SU-DHL-6 (cell line): ENCODE measurements at regions not wholly inside any gene's neighbourhood (a gene's known extent, or its start where the extent isn't known, plus 50 kb on each side); places are given as distances from the start of the nearest gene placed in this dataset.

Experiments used
- H2AFZ ChIP-seq: fragments of 200-600 bp; sonication (generic); 2 replicates; pipeline ENCODE4 v1.6.1; 2014; ENCODE audit warnings: low read depth, mild to moderate bottlenecking, moderate library complexity, mixed read lengths, antibody characterized with exemption, low read length; ENCODE audit not compliant: severe bottlenecking
- H3F3A ChIP-seq: fragments of 200-600 bp; shearing (Covaris generic); 2 replicates; pipeline ENCODE4 v1.6.0; 2016; ENCODE audit warnings: antibody characterized with exemption, mild to moderate bottlenecking; ENCODE audit not compliant: insufficient read depth
- H3K27ac ChIP-seq: fragments of 200-600 bp; sonication (generic); 2 replicates; pipeline ENCODE4 v1.5.1; 2016; ENCODE audit warnings: low read depth, mild to moderate bottlenecking, low read length, moderate library complexity, mixed read lengths
- H3K27me3 ChIP-seq: fragments of 200-600 bp; sonication (generic), shearing (Covaris generic); 2 replicates; pipeline ENCODE4 v1.6.0; 2014; ENCODE audit warnings: mild to moderate bottlenecking, low read length
- H3K36me3 ChIP-seq: fragments of 200-600 bp; sonication (generic); 2 replicates; pipeline ENCODE4 v1.6.1; 2014; ENCODE audit warnings: mild to moderate bottlenecking, low read length, mixed read lengths
- H3K4me2 ChIP-seq: fragments of 300-600, 200-600 bp; shearing (Covaris generic), sonication (generic); 2 replicates; pipeline ENCODE4 v1.6.0; 2014; ENCODE audit warnings: low read length, low read depth, mild to moderate bottlenecking; ENCODE audit not compliant: poor library complexity, severe bottlenecking
- H3K4me3 ChIP-seq: fragments of 200-600 bp; sonication (generic); 2 replicates; pipeline ENCODE4 v1.5.1; 2014; ENCODE audit warnings: antibody characterized with exemption, low read length, mild to moderate bottlenecking, mixed read lengths; ENCODE audit not compliant: insufficient read depth, poor library complexity, severe bottlenecking
- H3K79me2 ChIP-seq: fragments of 200-600 bp; sonication (generic); 2 replicates; pipeline ENCODE4 v1.6.1; 2014; ENCODE audit warnings: mild to moderate bottlenecking, low read length, moderate library complexity; ENCODE audit not compliant: insufficient read depth
- H3K9ac ChIP-seq: fragments of 200-600 bp; sonication (generic); 2 replicates; pipeline ENCODE4 v1.7.0; 2014; ENCODE audit warnings: mild to moderate bottlenecking, low read length
- H3K9me2 ChIP-seq: fragments of 200-600 bp; sonication (generic); replicated peaks from 2 replicates; pipeline ENCODE4 v1.6.1; 2014; ENCODE audit warnings: low read length; ENCODE audit not compliant: insufficient read depth
- H3K9me3 ChIP-seq: fragments of 200-600 bp; sonication (generic); 2 replicates; pipeline ENCODE4 v1.6.1; 2014; ENCODE audit warnings: low read length, mixed read lengths; ENCODE audit not compliant: insufficient read depth
- H4K20me1 ChIP-seq: fragments of 200-600 bp; sonication (generic); 2 replicates; pipeline ENCODE4 v1.6.1; 2014; ENCODE audit warnings: low read depth, mild to moderate bottlenecking, antibody characterized with exemption, low read length, moderate library complexity, mixed read lengths
- CTCF ChIP-seq: fragments of 200-600 bp; sonication (generic); IDR thresholded peaks from one replicate; pipeline ENCODE4 v1.5.1; 2017; ENCODE audit warnings: antibody characterized with exemption, mild to moderate bottlenecking, low read length, moderate library complexity; ENCODE audit not compliant: insufficient read depth, poor library complexity, severe bottlenecking
- EZH2phosphoT487 ChIP-seq: fragments of 200-600 bp; sonication (generic), shearing (Covaris generic); conservative IDR thresholded peaks from 2 replicates; pipeline ENCODE4 v1.6.1; 2018; ENCODE audit warnings: mild to moderate bottlenecking, antibody characterized with exemption, low read length, moderate library complexity, mixed read lengths

GRCh38 chr9:27977931-27978330, 404.6 kb upstream of the C9orf72 start:
- Histone ChIP-seq H3K79me2 (no peaks in the 10 kb centered on the region), H3K4me2 (no peak overlapping the region), H3K36me3 (no peaks in the 10 kb centered on the region), H3K9me3 (no peaks in the 10 kb centered on the region), H3K9ac (no peak overlapping the region), H4K20me1 (no peaks in the 10 kb centered on the region), H3F3A (no peaks in the 10 kb centered on the region), H3K4me3 (no peak overlapping the region), H3K27ac (no peak overlapping the region), H3K9me2 (peaks cover 4% of the 10 kb centered on the region; the same call in 1 of the 2 replicates), H2AFZ (no peak overlapping the region), H3K27me3 (no peaks in the 10 kb centered on the region)
- TF ChIP-seq EZH2phosphoT487 (no peak), CTCF (no peak)

GRCh38 chr9:27985714-27986113, 412.4 kb upstream of the C9orf72 start:
- Histone ChIP-seq H3F3A (no peaks in the 10 kb centered on the region), H3K9me2 (0 out of 2 replicates have a peak, but pooled peaks cover 4% of the 10 kb centered on the region), H3K9ac (no peak overlapping the region), H3K27ac (no peak overlapping the region), H3K79me2 (no peaks in the 10 kb centered on the region), H3K36me3 (no peaks in the 10 kb centered on the region), H3K4me3 (no peak overlapping the region), H3K4me2 (no peak overlapping the region), H2AFZ (no peak overlapping the region), H3K9me3 (no peaks in the 10 kb centered on the region), H3K27me3 (no peaks in the 10 kb centered on the region), H4K20me1 (no peaks in the 10 kb centered on the region)
- TF ChIP-seq EZH2phosphoT487 (no peak), CTCF (no peak)

GRCh38 chr9:27990524-27990923, 417.2 kb upstream of the C9orf72 start:
- H3K9me3 ChIP-seq: no peaks in the 10 kb centered on the region
- H3K36me3 ChIP-seq: no peaks in the 10 kb centered on the region
- no peaks in the 10 kb centered on the region for H3K79me2 ChIP-seq
- TF ChIP-seq CTCF: no peak
- TF ChIP-seq EZH2phosphoT487: no peak
- no peak overlapping the region for H2AFZ ChIP-seq
- H3F3A ChIP-seq: no peaks in the 10 kb centered on the region
- H3K4me3 ChIP-seq: no peak overlapping the region
- no peaks in the 10 kb centered on the region for H3K9me2 ChIP-seq
- H3K27me3 ChIP-seq: no peaks in the 10 kb centered on the region
- no peak overlapping the region for H3K27ac ChIP-seq
- no peak overlapping the region for H3K9ac ChIP-seq
- H4K20me1 ChIP-seq: no peaks in the 10 kb centered on the region
- H3K4me2 ChIP-seq: no peak overlapping the region

GRCh38 chr9:27991221-27991620, 417.9 kb upstream of the C9orf72 start:
- Histone ChIP-seq H4K20me1 (no peaks in the 10 kb centered on the region), H3K4me2 (no peak overlapping the region), H3K9me3 (no peaks in the 10 kb centered on the region), H3K9ac (no peak overlapping the region), H3K36me3 (no peaks in the 10 kb centered on the region), H3K9me2 (no peaks in the 10 kb centered on the region), H3K4me3 (no peak overlapping the region), H3K27ac (no peak overlapping the region), H3K79me2 (no peaks in the 10 kb centered on the region), H3K27me3 (no peaks in the 10 kb centered on the region), H2AFZ (no peak overlapping the region), H3F3A (no peaks in the 10 kb centered on the region)
- no peak for TF ChIP-seq EZH2phosphoT487
- no peak for TF ChIP-seq CTCF
